Umbilical cord (tissue), 1 donor: ENCODE measurements at regions not wholly inside any gene's neighbourhood (a gene's known extent, or its start where the extent isn't known, plus 50 kb on each side); places are given as distances from the start of the nearest gene placed in this dataset.
"Not testable (repeated sequence)": the region's sequence is repeated elsewhere in the genome, so short reads cannot be mapped to it uniquely, and the experiment has no call there.

Experiments used
- DNase-seq: peaks from one replicate; pipeline ENCODE4 v3.0.0-alpha.2; 2015; ENCODE audit warnings: low spot score

DNA sequence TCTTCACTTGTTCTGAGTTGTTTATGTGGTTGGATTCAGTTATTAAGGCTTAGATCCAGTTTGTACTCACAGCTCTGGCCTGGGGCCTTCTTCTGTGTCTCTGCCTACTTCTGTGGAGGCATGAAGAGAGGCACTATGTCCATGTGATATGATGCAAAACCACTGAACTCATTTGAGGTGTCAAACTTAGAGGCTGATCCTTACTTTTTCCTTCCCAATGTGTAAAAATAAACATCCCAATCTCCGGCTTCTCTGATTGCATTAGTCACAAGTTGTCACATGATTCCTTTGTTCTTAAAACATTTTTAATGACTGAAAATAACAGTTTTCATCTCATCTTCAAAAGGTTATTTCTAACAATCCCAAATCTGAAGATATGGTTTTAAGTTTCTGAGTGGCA is 276.0 kb upstream of the RGMB start:
- DNase-seq = no peak

GRCh38 chr5:98498028-98498427 is 275.4 kb upstream of the RGMB start:
- DNase-seq = no peak

- DNase-seq = no peak
These were observed 273.6 kb upstream of the RGMB start for GRCh38 chr5:98499892-98500291.

- DNase-seq = no peak
These were observed 272.7 kb upstream of the RGMB start for GRCh38 chr5:98500811-98501210.

DNA sequence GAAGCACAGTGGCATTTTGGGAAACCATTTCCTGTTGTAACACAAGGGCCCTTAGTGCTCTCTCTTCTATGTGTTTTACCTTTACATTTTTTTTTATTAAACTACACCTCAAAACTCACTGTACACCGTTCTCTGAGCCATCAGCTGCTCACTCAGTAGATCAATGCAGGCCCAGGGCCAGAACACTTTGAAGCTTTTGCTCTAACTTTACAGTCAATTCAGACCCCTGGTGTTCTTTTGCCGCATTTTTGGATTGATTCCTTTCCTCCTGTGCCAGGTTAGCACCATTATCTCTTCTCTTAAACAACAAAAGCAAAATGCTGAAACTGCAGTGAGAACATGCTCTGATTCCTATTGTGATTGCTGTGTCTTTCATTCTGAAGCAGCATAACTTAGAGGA is 269.8 kb upstream of the RGMB start:
- DNase-seq = no peak

DNA sequence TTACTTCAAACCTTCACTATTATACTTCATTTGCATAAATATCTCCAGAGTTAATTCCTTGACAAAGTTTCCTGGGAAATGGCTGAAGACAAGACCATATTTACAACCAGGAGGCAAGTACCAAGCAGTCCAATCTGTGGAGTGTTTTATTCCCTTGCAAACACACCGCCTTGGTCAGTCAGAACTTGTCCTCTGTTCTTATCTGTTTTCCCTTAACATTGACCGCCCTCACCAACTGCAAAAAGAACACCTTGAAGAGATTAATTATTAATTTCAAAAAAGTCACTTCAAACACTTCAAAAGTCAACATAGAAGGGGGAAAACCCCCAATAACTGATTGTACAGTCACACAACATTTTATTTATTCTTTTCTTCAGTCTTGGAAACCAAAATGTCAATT is 269.0 kb upstream of the RGMB start:
- no peak for DNase-seq

GRCh38 chr5:98510143-98510985 is 263.1 kb upstream of the RGMB start:
- DNase-seq = no peak

DNA sequence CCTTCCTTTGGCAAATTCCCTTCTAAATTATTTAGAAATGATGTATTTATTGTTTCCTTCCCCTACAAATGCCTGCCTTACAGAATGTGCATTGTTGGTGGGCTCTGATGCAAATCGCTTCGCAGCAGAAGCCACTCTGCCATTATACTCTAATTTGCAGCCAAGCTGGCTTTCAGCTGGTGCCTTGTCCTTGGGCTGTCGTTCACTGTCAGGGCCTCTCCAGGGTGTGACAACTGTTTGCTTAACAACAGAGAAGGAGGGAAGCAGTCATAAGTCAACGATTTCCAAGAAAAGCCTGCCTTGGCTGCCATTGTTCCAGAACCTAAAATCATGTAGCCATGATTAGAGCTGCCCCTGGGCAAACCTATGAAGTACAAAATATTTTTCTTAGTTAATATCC is 260.1 kb upstream of the RGMB start:
- DNase-seq = no peak

DNA sequence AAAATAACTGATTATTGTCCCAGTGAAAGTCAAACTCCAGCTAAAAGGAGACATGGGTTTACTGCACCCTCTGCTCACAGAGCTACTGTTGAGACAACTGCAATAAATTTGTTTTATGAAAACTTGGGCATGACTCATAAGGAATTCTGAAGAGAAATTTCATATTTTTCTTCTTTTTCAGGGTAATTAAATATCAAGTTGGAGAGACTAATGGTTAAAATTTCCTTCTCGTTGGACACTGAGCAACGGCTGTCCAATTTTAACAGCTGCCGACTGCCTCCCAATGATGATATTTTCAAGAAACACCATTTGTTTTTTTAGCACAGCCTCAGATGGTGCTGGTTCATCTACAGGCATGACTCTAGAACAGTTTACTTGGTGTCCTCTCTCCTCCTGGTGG is 259.2 kb upstream of the RGMB start:
- no peak for DNase-seq

- DNase-seq = no peak
These were observed 256.8 kb upstream of the RGMB start for GRCh38 chr5:98516701-98517100.

GRCh38 chr5:98517560-98518366 is 255.7 kb upstream of the RGMB start:
- DNase-seq = no peak

DNA sequence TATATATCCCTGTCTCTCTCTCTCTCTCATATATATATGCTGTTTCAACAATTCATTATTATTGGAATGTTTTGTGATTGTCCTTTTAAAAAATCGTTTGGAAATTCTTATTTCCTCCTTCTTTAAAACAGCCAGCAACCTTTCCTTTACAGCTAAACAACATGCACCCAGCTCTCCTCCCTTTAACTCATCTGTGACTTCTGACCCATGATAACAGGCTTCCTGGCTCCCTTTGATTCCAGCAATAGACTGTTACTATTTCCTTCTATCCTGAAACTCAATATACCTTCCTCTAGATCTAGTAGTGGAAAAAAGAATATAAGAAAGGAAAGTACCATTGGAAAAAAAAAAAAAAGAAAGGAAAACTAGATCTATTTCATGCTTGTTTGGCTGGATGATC is 254.7 kb upstream of the RGMB start:
- DNase-seq = no peak

DNA sequence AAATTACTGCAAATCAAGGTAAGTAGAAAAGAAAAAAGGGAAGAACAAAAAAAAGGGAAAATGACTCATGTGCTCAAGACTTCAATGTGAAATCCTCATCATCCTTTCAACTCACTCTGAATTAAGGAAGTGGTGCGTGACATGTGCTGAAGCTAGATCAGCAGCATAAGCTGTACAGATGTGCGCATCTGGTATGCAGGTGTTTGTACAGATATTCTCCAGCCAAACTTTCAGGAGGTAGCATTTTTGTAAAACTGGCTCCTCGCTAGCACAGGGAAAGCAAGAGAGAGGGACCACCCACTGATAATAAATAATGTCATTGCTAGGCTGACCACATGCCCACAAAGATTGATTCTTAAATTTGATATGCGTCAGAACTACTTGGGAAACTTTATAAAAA is 253.9 kb upstream of the RGMB start:
- DNase-seq = no peak

- DNase-seq = no peak
These were observed 251.6 kb upstream of the RGMB start for GRCh38 chr5:98521821-98522220.

DNA sequence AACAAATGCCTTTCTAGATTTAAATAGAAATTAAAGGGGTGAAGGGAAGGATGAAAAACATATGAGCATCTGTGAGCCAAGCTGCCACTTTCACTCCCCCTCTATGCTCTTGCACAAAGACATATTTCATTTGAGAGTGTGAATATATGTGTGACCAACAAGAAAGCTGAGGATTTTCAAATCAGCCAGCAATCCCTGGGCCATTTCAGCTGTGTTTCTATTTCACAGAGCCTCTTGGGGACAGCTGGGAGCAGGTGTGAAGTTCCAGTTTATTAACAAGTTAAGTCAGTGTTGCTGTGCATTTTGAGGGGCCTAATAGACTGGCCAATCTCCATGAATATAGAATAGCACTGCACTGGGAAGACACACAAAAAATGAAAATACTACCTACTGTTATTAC is 248.7 kb upstream of the RGMB start:
- DNase-seq = no peak

DNA sequence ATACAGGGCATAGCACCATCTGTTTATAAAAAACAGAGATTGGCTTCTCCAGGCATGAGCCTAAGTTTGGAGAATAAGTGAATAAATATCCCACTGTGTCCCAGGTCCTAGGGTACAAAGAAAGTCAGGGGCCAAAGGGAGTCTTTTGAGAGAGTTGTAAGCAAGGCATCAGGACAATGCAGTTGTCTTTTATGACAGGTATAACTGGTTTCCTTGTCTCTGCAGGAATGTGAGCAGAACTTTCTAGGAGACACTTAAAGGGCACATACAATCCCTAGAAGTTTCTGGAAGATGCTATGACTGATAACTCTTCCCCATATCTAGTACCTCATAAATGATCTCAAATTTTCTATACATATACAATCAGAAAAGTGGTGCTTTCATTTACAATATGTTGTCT is 245.6 kb upstream of the RGMB start:
- no peak for DNase-seq

DNA sequence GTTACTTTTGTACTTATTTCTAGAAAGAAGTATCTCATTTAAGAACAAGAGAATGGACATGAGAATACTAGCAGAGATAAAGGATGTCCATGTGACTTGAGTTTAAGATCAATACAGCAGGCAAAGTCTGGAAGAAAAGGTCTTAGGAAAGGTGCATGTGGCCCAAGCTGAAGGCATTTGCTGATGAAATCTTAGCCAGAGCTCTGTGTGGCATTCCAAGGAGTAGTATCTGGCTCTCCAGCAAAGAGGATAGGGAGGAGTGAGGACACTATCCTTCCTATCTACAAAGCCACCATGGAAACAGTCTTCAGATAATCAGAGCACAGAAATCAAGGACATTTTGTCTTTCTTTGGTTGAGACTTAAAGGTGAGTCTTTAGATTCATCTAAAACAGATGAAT is 244.1 kb upstream of the RGMB start:
- DNase-seq = no peak

GRCh38 chr5:98530224-98530623 is 243.2 kb upstream of the RGMB start:
- DNase-seq = no peak

DNA sequence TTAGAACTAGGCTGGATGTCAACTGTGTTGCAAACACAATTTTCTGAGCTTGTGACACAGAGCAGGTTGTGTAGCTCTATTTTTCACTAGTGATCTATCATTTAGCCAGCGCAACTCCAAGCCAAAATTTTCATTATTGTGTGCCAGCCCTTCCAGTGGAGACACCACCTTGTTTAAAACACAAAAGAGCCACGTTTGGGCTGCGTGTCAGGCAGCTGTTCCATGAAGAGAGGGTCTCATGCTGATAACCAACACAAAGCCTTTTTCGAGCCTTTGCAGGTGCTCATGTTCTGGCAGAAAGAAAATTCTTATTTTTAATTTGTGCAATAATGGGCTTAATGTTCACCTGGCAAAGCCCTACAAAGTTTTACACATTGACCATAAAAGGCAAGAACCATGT is 237.6 kb upstream of the RGMB start:
- no peak for DNase-seq

DNA sequence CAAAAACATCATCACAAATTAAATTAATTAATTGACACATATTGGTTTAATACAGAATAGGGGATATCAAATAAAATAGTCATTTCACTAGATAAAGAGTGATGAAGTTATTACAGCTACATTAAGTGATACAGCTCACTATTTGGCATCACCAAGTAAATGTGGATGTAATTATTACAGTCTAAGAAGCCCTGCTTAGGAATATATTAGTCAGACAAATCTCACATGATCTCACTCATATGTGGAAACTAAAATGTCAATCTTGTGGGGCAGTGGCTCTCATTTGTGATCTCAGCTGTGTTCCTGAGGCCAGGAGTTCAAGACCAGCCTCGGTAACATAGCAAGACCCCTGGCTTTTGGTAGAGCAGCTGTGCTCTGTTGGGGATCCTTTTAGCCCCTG is 233.4 kb upstream of the RGMB start:
- no peak for DNase-seq

GRCh38 chr5:98541641-98542040 is 231.8 kb upstream of the RGMB start:
- DNase-seq = no peak

- no peak for DNase-seq
These were observed 230.0 kb upstream of the RGMB start for GRCh38 chr5:98543490-98543889.

DNA sequence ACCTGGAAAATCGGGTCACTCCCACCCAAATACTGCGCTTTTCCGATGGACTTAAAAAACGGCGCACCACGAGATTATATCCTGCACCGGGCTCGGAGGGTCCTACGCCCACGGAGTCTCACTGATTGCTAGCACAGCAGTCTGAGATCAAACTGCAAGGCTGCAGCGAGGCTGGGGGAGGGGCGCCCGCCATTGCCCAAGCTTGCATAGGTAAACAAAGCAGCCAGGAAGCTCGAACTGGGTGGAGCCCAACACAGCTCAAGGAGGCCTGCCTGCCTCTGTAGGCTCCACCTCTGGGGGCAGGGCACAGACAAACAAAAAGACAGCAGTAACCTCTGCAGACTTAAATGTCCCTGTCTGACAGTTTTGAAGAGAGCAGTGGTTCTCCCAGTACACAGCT is 226.5 kb upstream of the RGMB start:
- DNase-seq = not testable (repeated sequence)
